Ascending aorta (tissue), 2 donors: ENCODE measurements at regions not wholly inside any gene's neighbourhood (a gene's known extent, or its start where the extent isn't known, plus 50 kb on each side); places are given as distances from the start of the nearest gene placed in this dataset.
A peak's percentile ranks its signal among the peaks of the same experiment; 100 is the strongest.

Source experiments
- DNase-seq, 2 donors: peaks; one replicate each; pipeline ENCODE4 v3.0.0-alpha.2; 2019; ENCODE audit warnings: low spot score in 2 of 2
- H3K27ac ChIP-seq, 2 donors: fragments of 200-600 bp; sonication (generic); one replicate each; pipeline ENCODE4 v1.5.1; 2016 to 2017; ENCODE audit warnings: mild to moderate bottlenecking in 1 of 2
- H3K27me3 ChIP-seq: fragments of 200-600 bp; sonication (generic); one replicate; pipeline ENCODE4 v1.5.1; 2017
- H3K36me3 ChIP-seq, 2 donors: fragments of 200-600 bp; sonication (generic); one replicate each; pipeline ENCODE4 v1.5.1; 2016
- H3K4me1 ChIP-seq, 2 donors: fragments of 200-600 bp; sonication (generic); one replicate each; pipeline ENCODE4 v1.5.1; 2016 to 2017; ENCODE audit warnings: mild to moderate bottlenecking in 1 of 2
- H3K4me3 ChIP-seq, 2 donors: fragments of 200-600 bp; sonication (generic); one replicate each; pipeline ENCODE4 v1.5.1; 2016 to 2017; ENCODE audit warnings: mild to moderate bottlenecking in 1 of 2
- H3K9me3 ChIP-seq, 2 donors: fragments of 200-600 bp; sonication (generic); one replicate each; pipeline ENCODE4 v1.5.1; 2016
- CTCF ChIP-seq, 3 experiments: fragments of 200-600 bp in 2 of 3; fragments of 450-650 bp in 1 of 3; sonication (generic) in 2 of 3; IDR thresholded peaks; one replicate each; pipeline ENCODE4 v1.5.1; 2016 to 2019; ENCODE audit warnings: antibody characterized with exemption in 3 of 3, mild to moderate bottlenecking in 1 of 3, moderate library complexity in 1 of 3
- intact Hi-C: fragments of 100-400 bp; cut with DNase I; formaldehyde crosslinking; loops from one replicate; pipeline ENCODE4 v1.15.1; 2023

GRCh38 chr4:54165438-54165837, 63.7 kb upstream of the PDGFRA start:
- intact Hi-C loops, result no loop called here
- Histone ChIP-seq H3K36me3 (no peaks in the 10 kb centered on the region), H3K27me3 (no peaks in the 10 kb centered on the region), H3K4me1 (peaks cover 0 to 9% of the 10 kb centered on the region in 2 donors), H3K4me3 (no peak overlapping the region), H3K9me3 (peaks cover 0 to 3% of the 10 kb centered on the region in 2 donors), H3K27ac (peak overlapping the region in 1 of 2 donors; percentile 1)
- DNase-seq, result no peak
- TF ChIP-seq CTCF (IDR thresholded peaks at IDR 0.05), result no peak

GRCh38 chr4:54167508-54167907, 61.6 kb upstream of the PDGFRA start:
- no peak for TF ChIP-seq CTCF (IDR thresholded peaks at IDR 0.05)
- DNase-seq, result no peak
- intact Hi-C loops, result no loop called here
- Histone ChIP-seq H3K27me3 (no peaks in the 10 kb centered on the region), H3K36me3 (no peaks in the 10 kb centered on the region), H3K27ac (no peak overlapping the region), H3K4me3 (no peak overlapping the region), H3K4me1 (peaks cover 0 to 9% of the 10 kb centered on the region in 2 donors), H3K9me3 (no peaks in the 10 kb centered on the region)

DNA sequence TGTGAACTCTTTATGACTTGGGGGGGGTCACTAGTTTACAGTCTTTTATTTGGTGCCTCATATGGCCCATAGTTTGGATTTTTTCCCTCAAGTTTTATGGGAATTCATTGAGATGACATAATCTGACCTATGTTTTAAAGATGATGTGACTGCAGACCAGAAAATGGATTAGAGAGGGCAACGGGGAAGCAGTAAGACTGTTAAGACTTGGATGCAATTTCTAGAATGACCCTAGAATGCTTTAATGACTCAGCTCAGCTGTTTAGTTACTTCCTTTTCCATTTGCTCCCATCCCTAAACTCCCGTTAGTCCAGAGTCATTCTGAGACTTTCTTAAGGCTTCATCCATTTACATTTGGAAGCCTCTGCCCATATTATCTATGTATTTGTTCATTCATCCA, 59.9 kb upstream of the PDGFRA start:
- intact Hi-C loops, result no loop called here
- Histone ChIP-seq H3K27me3 (no peaks in the 10 kb centered on the region), H3K36me3 (no peaks in the 10 kb centered on the region), H3K4me3 (no peak overlapping the region), H3K4me1 (peaks cover 0 to 9% of the 10 kb centered on the region in 2 donors), H3K9me3 (no peaks in the 10 kb centered on the region), H3K27ac (no peak overlapping the region)
- TF ChIP-seq CTCF (IDR thresholded peaks at IDR 0.05), result no peak
- no peak for DNase-seq

- H3K27ac ChIP-seq, result no peak overlapping the region
- H3K27me3 ChIP-seq, result no peaks in the 10 kb centered on the region
- no peaks in the 10 kb centered on the region for H3K9me3 ChIP-seq
- intact Hi-C loops, result no loop called here
- no peaks in the 10 kb centered on the region for H3K36me3 ChIP-seq
- no peaks in the 10 kb centered on the region for H3K4me1 ChIP-seq
- H3K4me3 ChIP-seq, result no peak overlapping the region
- no peak for TF ChIP-seq CTCF (IDR thresholded peaks at IDR 0.05)
- DNase-seq, result no peak
These were observed 56.9 kb upstream of the PDGFRA start for GRCh38 chr4:54172156-54172555.

- H3K36me3 ChIP-seq, result no peaks in the 10 kb centered on the region
- H3K27ac ChIP-seq, result no peak overlapping the region
- H3K4me3 ChIP-seq, result no peak overlapping the region
- intact Hi-C loops, result no loop called here
- no peaks in the 10 kb centered on the region for H3K9me3 ChIP-seq
- no peak for TF ChIP-seq CTCF (IDR thresholded peaks at IDR 0.05)
- no peaks in the 10 kb centered on the region for H3K4me1 ChIP-seq
- no peak for DNase-seq
- H3K27me3 ChIP-seq, result no peaks in the 10 kb centered on the region
These were observed 55.7 kb upstream of the PDGFRA start for GRCh38 chr4:54173281-54173912.

GRCh38 chr4:54176202-54176601, 52.9 kb upstream of the PDGFRA start:
- TF ChIP-seq CTCF (IDR thresholded peaks at IDR 0.05), result no peak
- intact Hi-C loops, result no loop called here
- H3K4me1 ChIP-seq, result no peaks in the 10 kb centered on the region
- H3K27me3 ChIP-seq, result no peaks in the 10 kb centered on the region
- H3K36me3 ChIP-seq, result no peaks in the 10 kb centered on the region
- no peak for DNase-seq
- no peak overlapping the region for H3K4me3 ChIP-seq
- H3K9me3 ChIP-seq, result no peaks in the 10 kb centered on the region
- no peak overlapping the region for H3K27ac ChIP-seq
